H1 (cell line): ENCODE measurements at regions not wholly inside any gene's neighbourhood (a gene's known extent, or its start where the extent isn't known, plus 50 kb on each side); places are given as distances from the start of the nearest gene placed in this dataset.

ENCODE experiments used
- EZH2 ChIP-seq: fragments of 200-600 bp; sonication (generic); IDR thresholded peaks from 2 replicates; pipeline ENCODE4 v1.7.1; 2012; ENCODE audit warnings: low read depth, mild to moderate bottlenecking, moderate library complexity, low read length, inconsistent platforms; ENCODE audit not compliant: severe bottlenecking
- HDAC2 ChIP-seq, 2 experiments: fragments of 300-600 bp in 1 of 2; sonication (generic) in 1 of 2; IDR thresholded peaks; 2 replicates each; pipeline ENCODE4 v1.6.1; 2011 to 2012; ENCODE audit warnings: low read depth in 2 of 2, low read length in 2 of 2, mild to moderate bottlenecking in 2 of 2, moderate library complexity in 2 of 2, borderline replicate concordance in 1 of 2, inconsistent platforms in 1 of 2
- HDAC6 ChIP-seq: IDR thresholded peaks from one replicate; pipeline ENCODE4 v1.7.1; 2012; ENCODE audit warnings: low read depth, mild to moderate bottlenecking, inconsistent platforms, low read length, moderate library complexity
- POLR2AphosphoS5 ChIP-seq: IDR thresholded peaks from 2 replicates; pipeline ENCODE4 v1.6.1; 2011; ENCODE audit warnings: low read depth, low read length
- SP2 ChIP-seq: IDR thresholded peaks from 2 replicates; pipeline ENCODE4 v1.6.1; 2012; ENCODE audit warnings: mild to moderate bottlenecking, low read length, inconsistent platforms

- no peak for TF ChIP-seq HDAC2 (IDR thresholded peaks at IDR 0.05; ENCODE audit: borderline replicate concordance in 1 of 2, low read depth in 2 of 2, low read length in 2 of 2)
- TF ChIP-seq SP2 = no peak
- no peak for TF ChIP-seq POLR2AphosphoS5
- TF ChIP-seq EZH2 = no peak
- no peak for TF ChIP-seq HDAC6
- TF ChIP-seq, all 59 proteins: peak for 0
Measured at GRCh38 chrX:7233580-7234406, 85.8 kb upstream of the PUDP start (continued).
